ENCODE measurements at regions not wholly inside any gene's neighbourhood (a gene's known extent, or its start where the extent isn't known, plus 50 kb on each side); places are given as distances from the start of the nearest gene placed in this dataset.

DNA sequence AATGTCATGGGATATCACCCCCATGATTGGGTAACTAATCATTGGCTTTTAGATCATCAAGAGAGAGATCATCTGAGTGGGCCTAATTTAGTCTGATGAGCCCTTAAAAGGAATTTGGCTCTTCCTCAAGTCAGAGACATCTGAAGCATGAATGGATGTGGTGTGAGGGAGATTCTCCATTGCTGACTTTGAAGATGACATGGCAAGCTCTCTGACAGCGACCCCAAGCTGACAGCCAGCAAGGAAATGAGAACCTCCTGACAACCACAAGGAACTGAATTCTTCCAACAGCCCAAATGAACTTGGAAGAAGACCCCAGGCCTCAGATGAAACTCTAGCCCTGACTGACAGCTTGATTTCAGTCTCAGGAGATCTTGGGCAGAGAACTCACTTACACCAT, 108.4 kb upstream of the SPATA12 start:
- no peak overlapping the region for H3K9ac ChIP-seq (ENCODE audit: low read depth, low read length)

More for the DNA sequence above, 108.4 kb upstream of the SPATA12 start:
- H3K9me1 ChIP-seq (ENCODE audit: insufficient read depth, low read length), result no peaks in the 10 kb centered on the region
- H3K4me3 ChIP-seq (ENCODE audit: insufficient read depth, low read depth, low read length), result no peak overlapping the region
- no peak overlapping the region for H4K5ac ChIP-seq (ENCODE audit: low read depth, low read length)
- POLR2A ChIA-PET (ENCODE audit: unreplicated experiment), result no interaction called here
- dilution Hi-C loops (cut with HindIII; ENCODE audit: low sequenced_read_pairs, unreplicated experiment) (no loop called here), in situ Hi-C loops (cut with MboI; ENCODE audit: low sequenced_read_pairs) (no loop called here), intact Hi-C loops (cut with micrococcal nuclease) (no loop called here)
- H2AK9ac ChIP-seq (replicated peaks; ENCODE audit: low read depth, low read length, poor library complexity), result no peak overlapping the region
- TF ChIP-seq BHLHE40 (IDR thresholded peaks at IDR 0.05; ENCODE audit: low read depth, low read length) (no peak), MAFK (IDR thresholded peaks at IDR 0.05; ENCODE audit: low read depth, low read length) (no peak), MXI1 (IDR thresholded peaks at IDR 0.05; ENCODE audit: borderline replicate concordance, low read depth, low read length) (no peak), FOS (IDR thresholded peaks at IDR 0.05; ENCODE audit: low read depth, low read length) (no peak), NFE2L2 (IDR thresholded peaks at IDR 0.05; ENCODE audit: low read depth, low read length) (no peak), RCOR1 (IDR thresholded peaks at IDR 0.05; ENCODE audit: insufficient replicate concordance, low read length) (no peak), CEBPB (IDR thresholded peaks at IDR 0.05; ENCODE audit: low read depth, low read length) (no peak), SMC3 (IDR thresholded peaks at IDR 0.05; ENCODE audit: low read depth, low read length) (no peak), CHD1 (IDR thresholded peaks at IDR 0.05; ENCODE audit: low read depth, low read length) (no peak), POLR2A (IDR thresholded peaks at IDR 0.05; ENCODE audit: low read depth, low read length) (no peak), RFX5 (IDR thresholded peaks at IDR 0.05; ENCODE audit: low read depth, low read length) (no peak), RAD21 (IDR thresholded peaks at IDR 0.05; ENCODE audit: low read length) (no peak), MAZ (IDR thresholded peaks at IDR 0.05; ENCODE audit: borderline replicate concordance, low read depth, low read length) (no peak)
- TF ChIP-seq, protein P1, sequence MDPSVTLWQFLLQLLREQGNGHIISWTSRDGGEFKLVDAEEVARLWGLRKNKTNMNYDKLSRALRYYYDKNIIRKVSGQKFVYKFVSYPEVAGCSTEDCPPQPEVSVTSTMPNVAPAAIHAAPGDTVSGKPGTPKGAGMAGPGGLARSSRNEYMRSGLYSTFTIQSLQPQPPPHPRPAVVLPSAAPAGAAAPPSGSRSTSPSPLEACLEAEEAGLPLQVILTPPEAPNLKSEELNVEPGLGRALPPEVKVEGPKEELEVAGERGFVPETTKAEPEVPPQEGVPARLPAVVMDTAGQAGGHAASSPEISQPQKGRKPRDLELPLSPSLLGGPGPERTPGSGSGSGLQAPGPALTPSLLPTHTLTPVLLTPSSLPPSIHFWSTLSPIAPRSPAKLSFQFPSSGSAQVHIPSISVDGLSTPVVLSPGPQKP (IDR thresholded peaks at IDR 0.05; ENCODE audit: borderline replicate concordance, low read depth, low read length), result no peak
- TF ChIP-seq, protein P2, sequence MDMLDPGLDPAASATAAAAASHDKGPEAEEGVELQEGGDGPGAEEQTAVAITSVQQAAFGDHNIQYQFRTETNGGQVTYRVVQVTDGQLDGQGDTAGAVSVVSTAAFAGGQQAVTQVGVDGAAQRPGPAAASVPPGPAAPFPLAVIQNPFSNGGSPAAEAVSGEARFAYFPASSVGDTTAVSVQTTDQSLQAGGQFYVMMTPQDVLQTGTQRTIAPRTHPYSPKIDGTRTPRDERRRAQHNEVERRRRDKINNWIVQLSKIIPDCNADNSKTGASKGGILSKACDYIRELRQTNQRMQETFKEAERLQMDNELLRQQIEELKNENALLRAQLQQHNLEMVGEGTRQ (IDR thresholded peaks at IDR 0.05; ENCODE audit: low read depth, low read length), result no peak
- TF ChIP-seq, protein P3, sequence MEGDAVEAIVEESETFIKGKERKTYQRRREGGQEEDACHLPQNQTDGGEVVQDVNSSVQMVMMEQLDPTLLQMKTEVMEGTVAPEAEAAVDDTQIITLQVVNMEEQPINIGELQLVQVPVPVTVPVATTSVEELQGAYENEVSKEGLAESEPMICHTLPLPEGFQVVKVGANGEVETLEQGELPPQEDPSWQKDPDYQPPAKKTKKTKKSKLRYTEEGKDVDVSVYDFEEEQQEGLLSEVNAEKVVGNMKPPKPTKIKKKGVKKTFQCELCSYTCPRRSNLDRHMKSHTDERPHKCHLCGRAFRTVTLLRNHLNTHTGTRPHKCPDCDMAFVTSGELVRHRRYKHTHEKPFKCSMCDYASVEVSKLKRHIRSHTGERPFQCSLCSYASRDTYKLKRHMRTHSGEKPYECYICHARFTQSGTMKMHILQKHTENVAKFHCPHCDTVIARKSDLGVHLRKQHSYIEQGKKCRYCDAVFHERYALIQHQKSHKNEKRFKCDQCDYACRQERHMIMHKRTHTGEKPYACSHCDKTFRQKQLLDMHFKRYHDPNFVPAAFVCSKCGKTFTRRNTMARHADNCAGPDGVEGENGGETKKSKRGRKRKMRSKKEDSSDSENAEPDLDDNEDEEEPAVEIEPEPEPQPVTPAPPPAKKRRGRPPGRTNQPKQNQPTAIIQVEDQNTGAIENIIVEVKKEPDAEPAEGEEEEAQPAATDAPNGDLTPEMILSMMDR (conservative IDR thresholded peaks at IDR 0.05; ENCODE audit: low read depth, low read length), result no peak
- H3K27me3 ChIP-seq (ENCODE audit: control insufficient read depth, insufficient read depth, low read length), result no peaks in the 10 kb centered on the region
- H4K8ac ChIP-seq (ENCODE audit: low read depth in 2 of 2, low read length in 2 of 2), result no peak overlapping the region
- no peak overlapping the region for H3K14ac ChIP-seq (replicated peaks; ENCODE audit: low read depth, low read length)
- no peak overlapping the region for H3K23ac ChIP-seq (ENCODE audit: low read depth, low read length)
- H3K4me2 ChIP-seq (ENCODE audit: low read depth, low read length), result no peak overlapping the region
- no peak overlapping the region for H2AFZ ChIP-seq (replicated peaks; ENCODE audit: low read length, poor library complexity)
- CTCF ChIA-PET, result no interaction called here
- no peak overlapping the region for H3K18ac ChIP-seq (ENCODE audit: low read depth, low read length)
- H3K9me3 ChIP-seq (ENCODE audit: control insufficient read depth, insufficient read depth, low read length), result no peaks in the 10 kb centered on the region
- no peaks in the 10 kb centered on the region for H3K36me3 ChIP-seq (ENCODE audit: control insufficient read depth, insufficient read depth, low read length)
- no peak overlapping the region for H2AK5ac ChIP-seq (ENCODE audit: low read depth, low read length)
- no peak overlapping the region for H2BK120ac ChIP-seq (ENCODE audit: low read depth, low read length)
- no peak overlapping the region for H3K4ac ChIP-seq (ENCODE audit: low read depth, low read length)
- no TSS peak for BruUV-seq (replicated peaks)
- no peaks in the 10 kb centered on the region for H4K20me1 ChIP-seq (ENCODE audit: insufficient read depth, low read length)
- no peak overlapping the region for H3K56ac ChIP-seq (ENCODE audit: extremely low read depth, insufficient read depth, low read length)
- no peak for ATAC-seq (ENCODE audit: low read depth)
- no peak for DNase-seq
- H3K27ac ChIP-seq (ENCODE audit: insufficient read depth, low read length), result no peak overlapping the region
- no CpG with 5 or more reads among the region's 1 CpG for WGBS, 2 experiments (ENCODE audit: extremely low coverage in 2 of 2, insufficient read length in 1 of 2)
- no peak overlapping the region for H2BK15ac ChIP-seq (ENCODE audit: low read depth, low read length)
- no peaks in the 10 kb centered on the region for H3K4me1 ChIP-seq (ENCODE audit: control insufficient read depth, insufficient read depth, low read length)
- no peak overlapping the region for H4K91ac ChIP-seq (ENCODE audit: insufficient read depth, low read depth, low read length)
- H2BK5ac ChIP-seq (ENCODE audit: low read depth, low read length, poor library complexity, severe bottlenecking), result no peak overlapping the region
- no peak overlapping the region for H2BK20ac ChIP-seq (ENCODE audit: low read depth, low read length)
- H3K79me1 ChIP-seq (ENCODE audit: low read depth in 1 of 2, low read length in 2 of 2), result no peaks in the 10 kb centered on the region
